Osteocyte (in vitro differentiated cells): ENCODE measurements at regions not wholly inside any gene's neighbourhood (a gene's known extent, or its start where the extent isn't known, plus 50 kb on each side); places are given as distances from the start of the nearest gene placed in this dataset.

Experiments
- DNase-seq: peaks from one replicate; pipeline ENCODE4 v3.0.0; 2021; ENCODE audit warnings: mixed read lengths; ENCODE audit not compliant: unreplicated experiment; ENCODE audit errors: extremely low spot score
- H3K27ac Mint-ChIP-seq: one replicate; pipeline ENCODE4 v1.8.0; 2021; ENCODE audit warnings: mild to moderate bottlenecking, mixed read lengths; ENCODE audit not compliant: unreplicated experiment
- H3K27me3 Mint-ChIP-seq: one replicate; pipeline ENCODE4 v1.8.0; 2021; ENCODE audit warnings: mixed read lengths; ENCODE audit not compliant: unreplicated experiment
- H3K36me3 Mint-ChIP-seq: one replicate; pipeline ENCODE4 v1.8.0; 2021; ENCODE audit warnings: mixed read lengths; ENCODE audit not compliant: unreplicated experiment
- H3K4me1 Mint-ChIP-seq: one replicate; pipeline ENCODE4 v1.8.0; 2021; ENCODE audit warnings: mixed read lengths; ENCODE audit not compliant: unreplicated experiment
- H3K4me3 Mint-ChIP-seq: one replicate; pipeline ENCODE4 v1.8.0; 2021; ENCODE audit warnings: mild to moderate bottlenecking, moderate library complexity, mixed read lengths; ENCODE audit not compliant: unreplicated experiment
- H3K9me3 Mint-ChIP-seq: one replicate; pipeline ENCODE4 v1.8.0; 2021; ENCODE audit warnings: mixed read lengths; ENCODE audit not compliant: unreplicated experiment
- CTCF ChIP-seq: fragments of 200-600 bp; sonication (generic); IDR thresholded peaks from 2 replicates; pipeline ENCODE4 v1.5.0; 2021; ENCODE audit warnings: antibody characterized with exemption, mild to moderate bottlenecking, moderate library complexity

DNA sequence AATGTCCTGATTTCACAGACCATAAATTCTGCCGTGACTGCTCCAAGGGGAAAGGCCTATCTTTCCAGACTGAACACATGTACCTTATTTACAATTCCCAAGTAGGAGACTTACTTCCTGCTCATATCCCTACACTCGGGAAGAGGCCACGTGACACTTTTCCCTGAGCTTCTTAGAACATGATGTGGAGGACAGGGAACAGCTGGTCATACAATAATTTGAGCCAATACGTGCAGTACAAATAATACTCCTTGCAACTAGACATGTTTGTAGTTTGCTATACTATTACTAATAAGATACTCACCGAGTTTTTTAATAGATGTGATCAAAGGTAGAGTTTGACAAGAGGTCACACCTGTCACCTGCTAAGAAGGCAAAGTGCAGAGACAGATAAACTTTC lies 256.4 kb downstream of the SP3 start:
- Mint-ChIP-seq H3K4me3 (no peak overlapping the region), H3K36me3 (no peaks in the 10 kb centered on the region), H3K27ac (no peak overlapping the region), H3K4me1 (no peaks in the 10 kb centered on the region), H3K27me3 (peaks cover 3% of the 10 kb centered on the region), H3K9me3 (no peaks in the 10 kb centered on the region)
- no peak for DNase-seq
- no peak for TF ChIP-seq CTCF

GRCh38 chr2:173711816-173712215 lies 253.4 kb downstream of the SP3 start:
- peaks cover 4% of the 10 kb centered on the region for H3K27me3 Mint-ChIP-seq
- no peak for DNase-seq
- H3K4me3 Mint-ChIP-seq, result no peak overlapping the region
- no peak for TF ChIP-seq CTCF
- H3K9me3 Mint-ChIP-seq, result no peaks in the 10 kb centered on the region
- H3K36me3 Mint-ChIP-seq, result no peaks in the 10 kb centered on the region
- H3K4me1 Mint-ChIP-seq, result no peaks in the 10 kb centered on the region
- H3K27ac Mint-ChIP-seq, result no peak overlapping the region

DNA sequence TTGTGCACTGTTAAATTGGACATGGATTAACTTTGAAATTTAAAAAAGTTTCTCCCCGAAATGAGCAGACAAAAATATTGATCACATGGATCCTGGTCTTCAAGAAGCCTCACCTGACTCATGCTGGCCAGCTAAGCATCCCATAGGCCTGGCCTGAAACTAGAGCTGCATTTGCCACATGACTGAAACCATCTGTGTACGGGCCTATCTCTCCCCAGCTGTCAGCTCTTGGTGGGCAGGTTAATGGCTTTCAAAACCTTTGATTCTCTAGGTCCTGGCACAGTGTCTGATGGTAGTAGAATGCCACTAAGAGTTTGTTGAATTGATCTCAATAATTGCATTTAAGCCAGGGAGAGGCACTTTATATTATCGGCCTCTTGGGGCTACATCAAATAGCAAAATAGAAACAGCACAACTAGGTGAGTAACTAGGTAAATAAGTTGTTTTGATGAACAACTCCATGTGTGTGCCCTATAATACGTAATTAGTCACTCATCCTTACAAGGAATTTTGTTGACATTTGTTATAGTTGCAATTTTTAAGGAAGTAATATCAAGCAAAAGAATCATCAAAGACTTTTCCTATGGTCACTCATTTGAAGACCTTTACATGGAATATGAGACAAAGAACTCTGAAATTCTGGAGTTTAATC lies 251.1 kb downstream of the SP3 start:
- Mint-ChIP-seq H3K27me3 (peaks cover 8% of the 10 kb centered on the region), H3K4me3 (no peak overlapping the region), H3K36me3 (no peaks in the 10 kb centered on the region), H3K9me3 (no peaks in the 10 kb centered on the region), H3K4me1 (no peaks in the 10 kb centered on the region), H3K27ac (no peak overlapping the region)
- no peak for TF ChIP-seq CTCF
- DNase-seq, result no peak

- Mint-ChIP-seq H3K27ac (no peak overlapping the region), H3K27me3 (peaks cover 8% of the 10 kb centered on the region), H3K4me1 (no peaks in the 10 kb centered on the region), H3K4me3 (no peak overlapping the region), H3K36me3 (no peaks in the 10 kb centered on the region), H3K9me3 (no peaks in the 10 kb centered on the region)
- DNase-seq, result no peak
- no peak for TF ChIP-seq CTCF
Observed at GRCh38 chr2:173715441-173715840, 249.7 kb downstream of the SP3 start.

- Mint-ChIP-seq H3K4me1 (no peaks in the 10 kb centered on the region), H3K4me3 (no peak overlapping the region), H3K27ac (no peak overlapping the region), H3K27me3 (peaks cover 8% of the 10 kb centered on the region), H3K9me3 (no peaks in the 10 kb centered on the region), H3K36me3 (no peaks in the 10 kb centered on the region)
- TF ChIP-seq CTCF, result no peak
- DNase-seq, result no peak
Observed at GRCh38 chr2:173716458-173717052, 248.6 kb downstream of the SP3 start.
